Peyer's patch (tissue), 4 donors: ENCODE measurements at regions not wholly inside any gene's neighbourhood (a gene's known extent, or its start where the extent isn't known, plus 50 kb on each side); places are given as distances from the start of the nearest gene placed in this dataset.

Source experiments
- DNase-seq, 3 donors: peaks; one replicate each; pipeline ENCODE4 v3.0.0-alpha.2; 2017 to 2019
- H3K27ac ChIP-seq, 4 donors: fragments of 200-600 bp; sonication (generic); one replicate each; pipeline ENCODE4 v1.5.1; 2016 to 2019
- H3K27me3 ChIP-seq, 2 donors: fragments of 200-600 bp; sonication (generic); one replicate each; pipeline ENCODE4 v1.5.1; 2019
- H3K36me3 ChIP-seq, 3 donors: fragments of 200-600 bp; sonication (generic); one replicate each; pipeline ENCODE4 v1.5.1; 2016 to 2019
- H3K4me1 ChIP-seq, 4 donors: fragments of 200-600 bp; sonication (generic); one replicate each; pipeline ENCODE4 v1.5.1; 2016 to 2019
- H3K4me3 ChIP-seq, 4 donors: fragments of 200-600 bp; sonication (generic); 1 replicate in 3 of 4; 2 replicates in 1 of 4; pipeline ENCODE4 v1.5.1; 2016 to 2019; ENCODE audit warnings: mild to moderate bottlenecking in 1 of 4
- H3K9me3 ChIP-seq, 4 donors: fragments of 200-600 bp; sonication (generic); one replicate each; pipeline ENCODE4 v1.5.1; 2016 to 2019; ENCODE audit warnings: mild to moderate bottlenecking in 1 of 4
- POLR2A ChIP-seq, 2 donors: fragments of 450-650 bp; IDR thresholded peaks; one replicate each; pipeline ENCODE4 v1.5.1; 2017; ENCODE audit warnings: antibody characterized with exemption in 2 of 2, mild to moderate bottlenecking in 2 of 2, moderate library complexity in 2 of 2
- TF ChIP-seq, protein P1 (sequence below), 6 experiments: fragments of 450-650 bp in 4 of 6; fragments of 200-600 bp in 2 of 6; sonication (generic) in 1 of 6; IDR thresholded peaks; one replicate each; pipeline ENCODE4 v1.5.1; 2017 to 2019; ENCODE audit warnings: antibody characterized with exemption in 6 of 6, mild to moderate bottlenecking in 3 of 6, moderate library complexity in 1 of 6

DNA sequence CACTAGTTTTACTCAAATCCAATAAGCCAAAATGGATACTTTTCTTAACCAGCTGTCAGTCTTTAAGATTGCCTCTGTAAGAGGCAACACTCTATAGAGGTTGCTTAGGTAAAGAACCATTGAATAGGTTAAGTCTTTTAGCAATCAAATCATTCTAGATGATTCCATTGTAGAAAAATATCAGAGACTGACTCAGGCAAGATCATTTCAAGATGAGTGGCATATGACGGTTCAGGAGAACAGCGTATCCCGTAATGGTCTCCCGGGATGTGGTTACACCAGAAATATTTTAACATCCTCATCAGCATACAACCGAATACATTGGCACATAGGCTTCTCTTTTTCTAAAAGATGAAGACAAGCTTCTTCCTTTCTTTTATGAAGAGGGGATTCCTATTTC lies 641.7 kb upstream of the AGA start:
- H3K4me1 ChIP-seq: no peaks in the 10 kb centered on the region
- H3K36me3 ChIP-seq: no peaks in the 10 kb centered on the region
- H3K27me3 ChIP-seq: no peaks in the 10 kb centered on the region
- no peak overlapping the region for H3K27ac ChIP-seq
- DNase-seq: no peak
- TF ChIP-seq, protein P1, sequence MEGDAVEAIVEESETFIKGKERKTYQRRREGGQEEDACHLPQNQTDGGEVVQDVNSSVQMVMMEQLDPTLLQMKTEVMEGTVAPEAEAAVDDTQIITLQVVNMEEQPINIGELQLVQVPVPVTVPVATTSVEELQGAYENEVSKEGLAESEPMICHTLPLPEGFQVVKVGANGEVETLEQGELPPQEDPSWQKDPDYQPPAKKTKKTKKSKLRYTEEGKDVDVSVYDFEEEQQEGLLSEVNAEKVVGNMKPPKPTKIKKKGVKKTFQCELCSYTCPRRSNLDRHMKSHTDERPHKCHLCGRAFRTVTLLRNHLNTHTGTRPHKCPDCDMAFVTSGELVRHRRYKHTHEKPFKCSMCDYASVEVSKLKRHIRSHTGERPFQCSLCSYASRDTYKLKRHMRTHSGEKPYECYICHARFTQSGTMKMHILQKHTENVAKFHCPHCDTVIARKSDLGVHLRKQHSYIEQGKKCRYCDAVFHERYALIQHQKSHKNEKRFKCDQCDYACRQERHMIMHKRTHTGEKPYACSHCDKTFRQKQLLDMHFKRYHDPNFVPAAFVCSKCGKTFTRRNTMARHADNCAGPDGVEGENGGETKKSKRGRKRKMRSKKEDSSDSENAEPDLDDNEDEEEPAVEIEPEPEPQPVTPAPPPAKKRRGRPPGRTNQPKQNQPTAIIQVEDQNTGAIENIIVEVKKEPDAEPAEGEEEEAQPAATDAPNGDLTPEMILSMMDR (IDR thresholded peaks at IDR 0.05): no peak
- TF ChIP-seq POLR2A (IDR thresholded peaks at IDR 0.05): no peak
- no peak overlapping the region for H3K4me3 ChIP-seq
- no peaks in the 10 kb centered on the region for H3K9me3 ChIP-seq

DNA sequence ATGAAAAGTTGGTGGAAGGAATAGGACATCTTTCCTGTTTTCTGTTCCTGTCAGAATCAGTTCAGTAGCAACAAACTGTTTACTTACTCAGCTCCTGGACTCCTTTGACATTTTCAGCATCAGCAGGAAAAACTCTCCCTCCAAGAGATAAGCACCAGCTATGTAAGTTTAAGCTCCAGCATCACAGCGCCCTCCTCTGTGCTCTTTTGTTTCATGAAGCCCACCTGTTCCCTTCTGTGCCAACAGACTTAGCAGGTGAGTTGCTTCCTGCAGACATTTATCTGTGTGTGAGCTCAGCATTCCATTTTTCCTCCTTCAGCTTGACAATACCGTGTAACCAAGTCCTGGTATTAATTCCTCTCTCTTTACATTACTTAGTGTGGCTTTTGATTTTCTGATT lies 644.1 kb upstream of the AGA start:
- no peak for DNase-seq
- Histone ChIP-seq H3K36me3 (no peaks in the 10 kb centered on the region), H3K27ac (no peak overlapping the region), H3K4me3 (no peak overlapping the region), H3K9me3 (no peaks in the 10 kb centered on the region), H3K4me1 (no peaks in the 10 kb centered on the region), H3K27me3 (no peaks in the 10 kb centered on the region)
- no peak for TF ChIP-seq POLR2A (IDR thresholded peaks at IDR 0.05)
- TF ChIP-seq, protein P1 (IDR thresholded peaks at IDR 0.05): no peak

DNA sequence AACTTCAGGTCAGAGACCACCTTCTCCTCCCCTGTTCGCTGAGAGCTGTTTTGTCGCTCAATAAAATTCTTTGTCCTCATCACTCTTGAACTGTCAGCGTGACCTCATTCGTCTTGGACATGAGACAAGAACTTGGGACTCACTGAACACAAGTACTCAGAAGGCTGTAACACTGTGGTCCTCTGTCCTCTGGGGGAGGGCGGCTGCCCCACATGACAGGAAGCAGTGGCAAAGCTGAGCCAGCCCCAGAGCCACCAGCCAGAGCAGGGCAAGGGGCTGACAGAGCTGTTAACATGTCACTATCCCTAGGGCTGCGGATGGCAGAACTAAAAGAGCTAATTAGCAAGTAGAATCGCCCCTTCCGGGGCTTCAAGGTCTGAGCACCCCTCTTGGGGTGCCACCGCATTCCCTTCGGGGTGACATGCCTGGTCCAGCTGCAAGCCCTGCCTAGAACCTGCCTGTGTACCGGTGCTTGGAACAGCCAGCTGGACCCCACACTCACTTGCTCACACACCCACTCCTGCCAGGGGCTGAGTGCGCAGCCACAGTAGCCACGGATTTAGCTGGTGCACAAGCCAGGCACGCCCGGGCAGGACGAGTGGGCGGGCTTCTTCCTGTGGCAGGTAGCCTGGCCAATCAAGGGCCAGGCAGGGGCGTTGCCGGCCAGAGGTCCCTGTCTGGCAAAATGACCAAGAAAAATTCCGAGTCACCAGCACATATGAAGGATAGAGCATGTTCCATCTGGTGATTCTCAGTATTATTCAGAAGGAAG lies 648.6 kb upstream of the AGA start:
- Histone ChIP-seq H3K36me3 (no peaks in the 10 kb centered on the region), H3K27me3 (no peaks in the 10 kb centered on the region), H3K4me1 (no peaks in the 10 kb centered on the region), H3K9me3 (no peaks in the 10 kb centered on the region), H3K4me3 (no peak overlapping the region), H3K27ac (no peak overlapping the region)
- DNase-seq: peak in 1 of 3 donors; percentile 40
- TF ChIP-seq, protein P1 (IDR thresholded peaks at IDR 0.05): no peak
- no peak for TF ChIP-seq POLR2A (IDR thresholded peaks at IDR 0.05)

DNA sequence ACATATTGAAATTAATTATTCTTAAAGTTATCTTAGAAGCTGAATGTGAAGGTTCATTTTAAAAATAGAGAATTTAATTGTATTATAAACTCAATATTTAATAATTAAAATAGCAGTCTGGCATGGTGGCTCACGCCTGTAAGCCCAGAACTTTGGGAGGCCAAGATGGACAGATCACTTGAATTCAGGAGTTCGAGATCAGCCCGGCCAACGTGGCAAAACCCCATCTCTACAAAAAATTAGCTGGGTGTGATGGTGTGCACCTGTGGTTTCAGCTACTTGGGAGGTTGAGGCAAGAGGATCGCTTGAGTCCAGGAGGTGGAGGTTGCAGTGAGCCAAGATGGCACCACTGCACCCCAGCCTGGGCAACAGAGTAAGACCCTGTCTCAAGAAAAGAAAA lies 659.9 kb upstream of the AGA start:
- Histone ChIP-seq H3K9me3 (no peaks in the 10 kb centered on the region), H3K27ac (no peak overlapping the region), H3K4me3 (no peak overlapping the region), H3K36me3 (no peaks in the 10 kb centered on the region), H3K27me3 (no peaks in the 10 kb centered on the region), H3K4me1 (no peaks in the 10 kb centered on the region)
- no peak for DNase-seq
- no peak for TF ChIP-seq POLR2A (IDR thresholded peaks at IDR 0.05)
- TF ChIP-seq, protein P1 (IDR thresholded peaks at IDR 0.05): no peak

DNA sequence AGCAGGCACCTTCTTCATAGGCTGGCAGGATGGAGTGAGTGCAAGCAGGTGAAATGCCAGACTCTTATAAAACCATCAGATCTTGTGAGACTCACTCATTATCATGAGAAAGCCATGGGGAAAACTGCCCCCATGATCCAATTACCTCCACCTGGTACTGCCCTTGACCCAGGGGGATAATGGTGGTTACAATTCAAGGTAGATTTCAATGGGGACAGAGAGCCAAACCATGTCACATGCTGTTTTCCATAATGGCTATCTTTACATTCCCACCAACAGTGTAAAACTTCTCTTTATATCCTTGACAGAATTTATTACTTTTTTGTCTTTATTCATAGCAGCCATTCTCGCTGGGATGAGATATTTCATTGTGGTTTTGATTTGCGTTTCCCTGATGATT lies 663.0 kb upstream of the AGA start:
- H3K27me3 ChIP-seq: no peaks in the 10 kb centered on the region
- no peaks in the 10 kb centered on the region for H3K9me3 ChIP-seq
- H3K4me3 ChIP-seq: no peak overlapping the region
- TF ChIP-seq, protein P1 (IDR thresholded peaks at IDR 0.05): no peak
- no peak for TF ChIP-seq POLR2A (IDR thresholded peaks at IDR 0.05)
- DNase-seq: no peak
- H3K27ac ChIP-seq: no peak overlapping the region
- H3K4me1 ChIP-seq: no peaks in the 10 kb centered on the region
- H3K36me3 ChIP-seq: no peaks in the 10 kb centered on the region
